ENCODE measurements at regions not wholly inside any gene's neighbourhood (a gene's known extent, or its start where the extent isn't known, plus 50 kb on each side); places are given as distances from the start of the nearest gene placed in this dataset.

- DNase-seq (ENCODE audit: low read depth), result no peak
- TF ChIP-seq, protein P1, sequence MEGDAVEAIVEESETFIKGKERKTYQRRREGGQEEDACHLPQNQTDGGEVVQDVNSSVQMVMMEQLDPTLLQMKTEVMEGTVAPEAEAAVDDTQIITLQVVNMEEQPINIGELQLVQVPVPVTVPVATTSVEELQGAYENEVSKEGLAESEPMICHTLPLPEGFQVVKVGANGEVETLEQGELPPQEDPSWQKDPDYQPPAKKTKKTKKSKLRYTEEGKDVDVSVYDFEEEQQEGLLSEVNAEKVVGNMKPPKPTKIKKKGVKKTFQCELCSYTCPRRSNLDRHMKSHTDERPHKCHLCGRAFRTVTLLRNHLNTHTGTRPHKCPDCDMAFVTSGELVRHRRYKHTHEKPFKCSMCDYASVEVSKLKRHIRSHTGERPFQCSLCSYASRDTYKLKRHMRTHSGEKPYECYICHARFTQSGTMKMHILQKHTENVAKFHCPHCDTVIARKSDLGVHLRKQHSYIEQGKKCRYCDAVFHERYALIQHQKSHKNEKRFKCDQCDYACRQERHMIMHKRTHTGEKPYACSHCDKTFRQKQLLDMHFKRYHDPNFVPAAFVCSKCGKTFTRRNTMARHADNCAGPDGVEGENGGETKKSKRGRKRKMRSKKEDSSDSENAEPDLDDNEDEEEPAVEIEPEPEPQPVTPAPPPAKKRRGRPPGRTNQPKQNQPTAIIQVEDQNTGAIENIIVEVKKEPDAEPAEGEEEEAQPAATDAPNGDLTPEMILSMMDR (IDR thresholded peaks at IDR 0.05; ENCODE audit: insufficient read depth, low read length), result no peak
- H3K4me3 ChIP-seq (ENCODE audit: low read depth, low read length), result no peak overlapping the region
These were observed 376.9 kb upstream of the TMEFF2 start for GRCh38 chr2:192571636-192572035.

GRCh38 chr2:192570788-192571187 lies 376.1 kb upstream of the TMEFF2 start:
- DNase-seq (ENCODE audit: low read depth), result no peak
- H3K4me3 ChIP-seq (ENCODE audit: low read depth, low read length), result no peak overlapping the region
- TF ChIP-seq, protein P1 (IDR thresholded peaks at IDR 0.05; ENCODE audit: insufficient read depth, low read length), result no peak

- no peak for DNase-seq (ENCODE audit: low read depth)
- TF ChIP-seq, protein P1 (IDR thresholded peaks at IDR 0.05; ENCODE audit: insufficient read depth, low read length), result no peak
- H3K4me3 ChIP-seq (ENCODE audit: low read depth, low read length), result no peak overlapping the region
These were observed 372.1 kb upstream of the TMEFF2 start for GRCh38 chr2:192566863-192567262.

DNA sequence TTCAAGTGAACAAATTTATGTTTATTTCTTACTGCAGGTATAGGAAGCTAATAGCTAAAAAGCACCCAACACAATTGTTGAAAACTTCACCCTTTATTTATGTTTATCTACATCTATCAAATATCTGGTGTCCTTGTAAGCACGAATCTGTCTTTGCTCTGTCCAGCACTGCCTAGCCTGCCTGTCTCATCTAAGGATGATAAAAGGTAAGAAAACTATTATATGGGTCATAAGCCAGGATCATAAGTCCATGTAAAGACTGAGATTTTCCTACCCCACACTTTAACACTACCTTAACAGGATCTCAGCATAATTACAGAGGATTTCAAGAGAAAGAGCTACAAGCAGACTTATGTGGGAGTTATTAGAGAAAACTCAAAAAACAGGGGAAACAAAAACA lies 365.6 kb upstream of the TMEFF2 start:
- DNase-seq (ENCODE audit: low read depth), result no peak
- no peak overlapping the region for H3K4me3 ChIP-seq (ENCODE audit: low read depth, low read length)
- TF ChIP-seq, protein P1 (IDR thresholded peaks at IDR 0.05; ENCODE audit: insufficient read depth, low read length), result no peak

GRCh38 chr2:192559587-192559986 lies 364.9 kb upstream of the TMEFF2 start:
- H3K4me3 ChIP-seq (ENCODE audit: low read depth, low read length), result no peak overlapping the region
- DNase-seq (ENCODE audit: low read depth), result no peak
- TF ChIP-seq, protein P1 (IDR thresholded peaks at IDR 0.05; ENCODE audit: insufficient read depth, low read length), result no peak

GRCh38 chr2:192558637-192559036 lies 363.9 kb upstream of the TMEFF2 start:
- TF ChIP-seq, protein P1 (IDR thresholded peaks at IDR 0.05; ENCODE audit: insufficient read depth, low read length), result no peak
- H3K4me3 ChIP-seq (ENCODE audit: low read depth, low read length), result no peak overlapping the region
- DNase-seq (ENCODE audit: low read depth), result no peak

GRCh38 chr2:192555740-192556139 lies 361.0 kb upstream of the TMEFF2 start:
- no peak for DNase-seq (ENCODE audit: low read depth)
- TF ChIP-seq, protein P1 (IDR thresholded peaks at IDR 0.05; ENCODE audit: insufficient read depth, low read length), result no peak
- no peak overlapping the region for H3K4me3 ChIP-seq (ENCODE audit: low read depth, low read length)

All from fibroblast of the aortic adventitia (primary cell).